ENCODE measurements at regions not wholly inside any gene's neighbourhood (a gene's known extent, or its start where the extent isn't known, plus 50 kb on each side); places are given as distances from the start of the nearest gene placed in this dataset.

DNA sequence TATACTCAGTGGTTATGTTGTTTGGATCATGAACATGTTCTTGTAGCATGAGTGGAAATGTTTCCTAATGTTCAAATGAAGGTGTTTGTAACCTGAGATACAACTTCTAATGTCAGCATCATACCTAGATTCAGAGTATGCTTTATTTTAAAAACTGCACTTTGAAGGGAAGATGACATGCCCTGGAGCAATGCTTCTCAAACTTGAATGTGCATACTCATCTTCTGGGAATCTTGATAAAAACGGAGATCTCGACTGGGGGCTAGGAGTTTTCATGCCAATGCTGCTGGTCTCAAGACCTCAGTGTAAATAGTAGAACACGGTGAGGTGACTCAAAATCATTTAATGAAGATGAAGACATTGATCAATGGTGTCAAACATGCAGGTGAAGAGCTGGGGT is 440.0 kb upstream of the NOX3 start:
- H3K4me1 ChIP-seq (ENCODE audit: insufficient read depth) = no peaks in the 10 kb centered on the region
- H3K36me3 ChIP-seq (ENCODE audit: low read depth) = no peaks in the 10 kb centered on the region
- no peak for DNase-seq
- H3K9ac ChIP-seq = no peak overlapping the region
- no peaks in the 10 kb centered on the region for H4K20me1 ChIP-seq (ENCODE audit: insufficient read depth)
- H3K27ac ChIP-seq = no peak overlapping the region
- H2AFZ ChIP-seq = no peak overlapping the region
- in situ Hi-C loops (cut with MboI) = no loop called here
- no peaks in the 10 kb centered on the region for H3K9me3 ChIP-seq (ENCODE audit: low read depth)
- no peaks in the 10 kb centered on the region for H3K9me2 ChIP-seq (ENCODE audit: insufficient read depth)
- 64 to 68% methylated on average over 3 of the region's 3 CpGs for whole genome bisulfite sequencing, 2 experiments (ENCODE audit: low coverage in 1 of 2, low lambda C conversion rate in 2 of 2, missing lambda C conversion rate in 2 of 2)
- TF ChIP-seq EZH2phosphoT487 (IDR thresholded peaks at IDR 0.05; ENCODE audit: insufficient read depth, low read depth) (no peak), EZH2 (IDR thresholded peaks at IDR 0.05; ENCODE audit: insufficient read depth, poor library complexity, severe bottlenecking) (no peak)
- H3K4me3 ChIP-seq = no peak overlapping the region
- H3K4me2 ChIP-seq (ENCODE audit: unreplicated experiment) = no peak overlapping the region
- no peaks in the 10 kb centered on the region for H3F3A ChIP-seq (ENCODE audit: insufficient read depth)
- no peaks in the 10 kb centered on the region for H3K79me2 ChIP-seq (ENCODE audit: insufficient read depth)
- no peaks in the 10 kb centered on the region for H3K27me3 ChIP-seq (replicated peaks; ENCODE audit: insufficient read depth)

DNA sequence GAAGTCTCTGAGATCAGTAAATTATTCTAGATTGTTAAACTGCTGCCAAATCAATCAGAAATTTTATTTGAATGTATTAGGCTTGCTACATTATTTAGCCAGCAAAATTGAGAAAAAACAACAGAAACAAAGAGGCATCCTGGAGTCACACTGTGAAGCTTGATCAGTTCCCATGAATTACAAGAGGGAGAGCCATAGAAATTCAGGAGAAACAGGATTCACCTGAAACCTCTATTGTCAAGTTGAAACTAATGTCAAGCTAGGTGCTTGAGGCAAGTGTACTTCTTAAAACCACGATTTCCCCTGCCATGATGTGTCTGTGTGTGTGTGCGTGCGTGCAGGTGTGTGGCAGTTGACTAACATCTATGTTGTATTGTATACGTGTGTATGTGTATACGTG is 439.1 kb upstream of the NOX3 start:
- 52 to 67% methylated on average over 5 of the region's 5 CpGs for WGBS, 2 experiments (ENCODE audit: low coverage in 1 of 2, low lambda C conversion rate in 2 of 2, missing lambda C conversion rate in 2 of 2)
- Histone ChIP-seq H3K4me1 (ENCODE audit: insufficient read depth) (no peaks in the 10 kb centered on the region), H3K4me2 (ENCODE audit: unreplicated experiment) (no peak overlapping the region), H3K79me2 (ENCODE audit: insufficient read depth) (no peaks in the 10 kb centered on the region), H3K27ac (no peak overlapping the region), H3K9me3 (ENCODE audit: low read depth) (no peaks in the 10 kb centered on the region), H2AFZ (no peak overlapping the region), H3K9me2 (ENCODE audit: insufficient read depth) (no peaks in the 10 kb centered on the region), H3K9ac (no peak overlapping the region), H4K20me1 (ENCODE audit: insufficient read depth) (no peaks in the 10 kb centered on the region), H3K4me3 (no peak overlapping the region), H3K27me3 (replicated peaks; ENCODE audit: insufficient read depth) (no peaks in the 10 kb centered on the region), H3K36me3 (ENCODE audit: low read depth) (no peaks in the 10 kb centered on the region), H3F3A (ENCODE audit: insufficient read depth) (no peaks in the 10 kb centered on the region)
- in situ Hi-C loops (cut with MboI) = no loop called here
- no peak for TF ChIP-seq EZH2 (IDR thresholded peaks at IDR 0.05; ENCODE audit: insufficient read depth, poor library complexity, severe bottlenecking)
- no peak for TF ChIP-seq EZH2phosphoT487 (IDR thresholded peaks at IDR 0.05; ENCODE audit: insufficient read depth, low read depth)
- DNase-seq = no peak

DNA sequence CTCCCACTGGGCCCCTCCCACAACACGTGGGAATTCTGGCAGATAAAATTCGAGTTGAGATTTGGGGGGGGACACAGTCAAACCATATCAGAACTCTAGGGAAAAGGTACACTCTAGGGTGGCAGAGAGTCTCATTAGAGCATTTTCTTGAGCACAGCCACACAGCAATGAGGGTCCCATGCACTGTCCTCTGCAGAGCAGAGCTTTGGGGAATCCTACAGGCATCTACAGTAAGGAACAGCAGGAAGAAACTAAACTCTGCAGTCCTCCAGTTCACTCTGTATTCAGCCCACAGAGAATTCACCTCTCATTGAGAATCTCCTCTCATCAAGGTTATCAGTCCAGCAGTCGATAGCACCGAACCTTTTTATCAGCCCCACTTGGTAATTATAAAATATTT is 438.6 kb upstream of the NOX3 start:
- H3K9me2 ChIP-seq (ENCODE audit: insufficient read depth) = no peaks in the 10 kb centered on the region
- in situ Hi-C loops (cut with MboI) = no loop called here
- H3K27me3 ChIP-seq (replicated peaks; ENCODE audit: insufficient read depth) = no peaks in the 10 kb centered on the region
- H3K4me3 ChIP-seq = no peak overlapping the region
- H3K4me1 ChIP-seq (ENCODE audit: insufficient read depth) = no peaks in the 10 kb centered on the region
- H3K4me2 ChIP-seq (ENCODE audit: unreplicated experiment) = no peak overlapping the region
- no peak overlapping the region for H3K9ac ChIP-seq
- H3K36me3 ChIP-seq (ENCODE audit: low read depth) = no peaks in the 10 kb centered on the region
- H3F3A ChIP-seq (ENCODE audit: insufficient read depth) = no peaks in the 10 kb centered on the region
- no peaks in the 10 kb centered on the region for H3K9me3 ChIP-seq (ENCODE audit: low read depth)
- H4K20me1 ChIP-seq (ENCODE audit: insufficient read depth) = no peaks in the 10 kb centered on the region
- DNase-seq = no peak
- H3K79me2 ChIP-seq (ENCODE audit: insufficient read depth) = no peaks in the 10 kb centered on the region
- 45 to 49% methylated on average over 4 of the region's 4 CpGs for whole genome bisulfite sequencing, 2 experiments (ENCODE audit: low coverage in 1 of 2, low lambda C conversion rate in 2 of 2, missing lambda C conversion rate in 2 of 2)
- H3K27ac ChIP-seq = no peak overlapping the region
- TF ChIP-seq EZH2 (IDR thresholded peaks at IDR 0.05; ENCODE audit: insufficient read depth, poor library complexity, severe bottlenecking) = no peak
- TF ChIP-seq EZH2phosphoT487 (IDR thresholded peaks at IDR 0.05; ENCODE audit: insufficient read depth, low read depth) = no peak
- H2AFZ ChIP-seq = no peak overlapping the region

DNA sequence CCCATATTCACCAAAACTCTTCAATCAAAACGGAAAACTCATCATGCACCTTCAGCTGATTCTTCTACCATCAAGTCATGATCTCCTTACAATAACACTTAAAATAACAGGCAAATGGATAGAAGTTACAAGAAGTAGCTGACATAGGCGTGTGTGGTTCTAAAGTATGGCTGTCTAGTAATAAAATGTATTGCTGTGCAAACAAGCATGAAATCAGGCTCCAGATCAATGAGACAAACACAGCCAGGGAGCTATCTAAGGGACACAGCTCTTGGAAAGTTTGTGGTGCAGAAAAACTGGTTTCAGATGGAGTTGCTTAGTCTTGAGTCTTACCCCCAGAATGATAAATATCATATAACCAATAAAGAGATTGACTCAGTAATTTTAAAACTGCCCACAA is 434.8 kb upstream of the NOX3 start:
- 31 to 46% methylated on average over 2 of the region's 2 CpGs for WGBS, 2 experiments (ENCODE audit: low coverage in 1 of 2, low lambda C conversion rate in 2 of 2, missing lambda C conversion rate in 2 of 2)
- H4K20me1 ChIP-seq (ENCODE audit: insufficient read depth) = no peaks in the 10 kb centered on the region
- no peak overlapping the region for H3K9ac ChIP-seq
- in situ Hi-C loops (cut with MboI) = no loop called here
- no peak overlapping the region for H3K4me2 ChIP-seq (ENCODE audit: unreplicated experiment)
- no peaks in the 10 kb centered on the region for H3K4me1 ChIP-seq (ENCODE audit: insufficient read depth)
- H3K79me2 ChIP-seq (ENCODE audit: insufficient read depth) = no peaks in the 10 kb centered on the region
- no peaks in the 10 kb centered on the region for H3K36me3 ChIP-seq (ENCODE audit: low read depth)
- no peak overlapping the region for H3K27ac ChIP-seq
- no peak for DNase-seq
- H2AFZ ChIP-seq = no peak overlapping the region
- no peaks in the 10 kb centered on the region for H3K27me3 ChIP-seq (replicated peaks; ENCODE audit: insufficient read depth)
- no peak for TF ChIP-seq EZH2 (IDR thresholded peaks at IDR 0.05; ENCODE audit: insufficient read depth, poor library complexity, severe bottlenecking)
- TF ChIP-seq EZH2phosphoT487 (IDR thresholded peaks at IDR 0.05; ENCODE audit: insufficient read depth, low read depth) = no peak
- H3K9me3 ChIP-seq (ENCODE audit: low read depth) = no peaks in the 10 kb centered on the region
- H3K4me3 ChIP-seq = no peak overlapping the region
- no peaks in the 10 kb centered on the region for H3K9me2 ChIP-seq (ENCODE audit: insufficient read depth)
- no peaks in the 10 kb centered on the region for H3F3A ChIP-seq (ENCODE audit: insufficient read depth)

DNA sequence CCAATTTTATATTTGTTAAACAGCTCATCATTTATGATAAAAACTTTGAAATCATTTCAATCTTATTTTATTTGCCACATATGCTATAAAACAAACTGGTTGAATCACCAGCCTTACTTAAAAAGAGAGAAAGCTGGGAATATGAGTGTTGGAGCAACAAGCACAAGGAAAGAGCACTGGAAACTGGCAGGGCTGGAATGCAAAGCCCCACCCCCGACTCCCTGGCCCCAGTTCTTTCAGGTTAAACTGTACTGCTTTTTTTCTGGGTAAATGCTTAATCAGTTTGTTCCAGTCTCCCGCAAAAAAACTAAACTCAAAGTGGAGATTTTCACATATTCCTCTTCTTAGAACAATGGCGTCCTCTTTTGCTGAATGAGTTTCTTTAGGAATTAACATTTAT is 433.8 kb upstream of the NOX3 start:
- H3K9me3 ChIP-seq (ENCODE audit: low read depth) = no peaks in the 10 kb centered on the region
- 45 to 49% methylated on average over 3 of the region's 3 CpGs for WGBS, 2 experiments (ENCODE audit: low coverage in 1 of 2, low lambda C conversion rate in 2 of 2, missing lambda C conversion rate in 2 of 2)

More for the DNA sequence above, 433.8 kb upstream of the NOX3 start:
- no peak overlapping the region for H3K27ac ChIP-seq
- no peaks in the 10 kb centered on the region for H3K79me2 ChIP-seq (ENCODE audit: insufficient read depth)
- no peaks in the 10 kb centered on the region for H3K27me3 ChIP-seq (replicated peaks; ENCODE audit: insufficient read depth)
- H2AFZ ChIP-seq = no peak overlapping the region
- no peak overlapping the region for H3K4me2 ChIP-seq (ENCODE audit: unreplicated experiment)
- H3K36me3 ChIP-seq (ENCODE audit: low read depth) = no peaks in the 10 kb centered on the region
- in situ Hi-C loops (cut with MboI) = no loop called here
- no peak overlapping the region for H3K4me3 ChIP-seq
- DNase-seq = no peak
- H3K9me2 ChIP-seq (ENCODE audit: insufficient read depth) = no peaks in the 10 kb centered on the region
- no peaks in the 10 kb centered on the region for H3F3A ChIP-seq (ENCODE audit: insufficient read depth)
- H4K20me1 ChIP-seq (ENCODE audit: insufficient read depth) = no peaks in the 10 kb centered on the region
- no peaks in the 10 kb centered on the region for H3K4me1 ChIP-seq (ENCODE audit: insufficient read depth)
- H3K9ac ChIP-seq = no peak overlapping the region
- no peak for TF ChIP-seq EZH2 (IDR thresholded peaks at IDR 0.05; ENCODE audit: insufficient read depth, poor library complexity, severe bottlenecking)
- TF ChIP-seq EZH2phosphoT487 (IDR thresholded peaks at IDR 0.05; ENCODE audit: insufficient read depth, low read depth) = no peak

All from GM23248 (cell line).